OCI-LY3 (cell line): ENCODE measurements at regions not wholly inside any gene's neighbourhood (a gene's known extent, or its start where the extent isn't known, plus 50 kb on each side); places are given as distances from the start of the nearest gene placed in this dataset.

Experiments
- H2AFZ ChIP-seq: fragments of 200-600, 300-600 bp; shearing (Covaris generic); 2 replicates; pipeline ENCODE4 v1.6.0; 2014; ENCODE audit warnings: antibody characterized with exemption, low read depth, low read length
- H3K27ac ChIP-seq: fragments of 200-600, 300-600 bp; sonication (generic); 2 replicates; pipeline ENCODE4 v1.5.1; 2014; ENCODE audit warnings: mild to moderate bottlenecking, low read length, moderate library complexity, mixed read lengths
- H3K27me3 ChIP-seq: fragments of 200-600, 300-600 bp; sonication (generic); 2 replicates; pipeline ENCODE4 v1.6.1; 2014; ENCODE audit warnings: low read depth, low read length, mixed read lengths
- H3K36me3 ChIP-seq: fragments of 200-600, 300-600 bp; sonication (generic); replicated peaks from 2 replicates; pipeline ENCODE3; 2014; ENCODE audit warnings: low read depth, low read length, mixed read lengths
- H3K4me1 ChIP-seq: fragments of 300-600, 200-600 bp; sonication (generic); 2 replicates; pipeline ENCODE4 v1.6.1; 2014; ENCODE audit warnings: low read length, mixed read lengths
- H3K4me2 ChIP-seq: fragments of 200-600, 300-600 bp; sonication (generic); 2 replicates; pipeline ENCODE4 v1.6.1; 2014; ENCODE audit warnings: low read length, mixed read lengths
- H3K4me3 ChIP-seq: fragments of 300-600, 200-600 bp; sonication (generic); 2 replicates; pipeline ENCODE4 v1.5.1; 2014; ENCODE audit warnings: antibody characterized with exemption, mild to moderate bottlenecking, low read length, moderate library complexity
- H3K79me2 ChIP-seq: fragments of 300-600, 200-600 bp; shearing (Covaris generic); 2 replicates; pipeline ENCODE4 v1.6.1; 2014; ENCODE audit warnings: mild to moderate bottlenecking, low read length, mixed read lengths
- H3K9ac ChIP-seq: fragments of 300-600, 200-600 bp; shearing (Covaris generic); 2 replicates; pipeline ENCODE4 v1.6.0; 2014; ENCODE audit warnings: mild to moderate bottlenecking, low read length, moderate library complexity
- H3K9me3 ChIP-seq: fragments of 200-600, 300-600 bp; shearing (Covaris generic); 2 replicates; pipeline ENCODE4 v1.6.1; 2014; ENCODE audit warnings: low read length, mixed read lengths; ENCODE audit not compliant: insufficient read depth
- H4K20me1 ChIP-seq: fragments of 200-600, 300-600 bp; sonication (generic); 2 replicates; pipeline ENCODE4 v1.6.1; 2016; ENCODE audit warnings: low read length, mixed read lengths; ENCODE audit not compliant: insufficient read depth
- EZH2phosphoT487 ChIP-seq: fragments of 200-600 bp; shearing (Covaris generic); IDR thresholded peaks from 2 replicates; pipeline ENCODE4 v1.6.1; 2018; ENCODE audit warnings: antibody characterized with exemption, mixed run types, low read depth
- TF ChIP-seq, protein P1 (sequence below): fragments of 200-600, 300-600 bp; sonication (generic); IDR thresholded peaks from 2 replicates; pipeline ENCODE4 v1.5.1; 2014; ENCODE audit warnings: antibody characterized with exemption, low read length, low read depth

DNA sequence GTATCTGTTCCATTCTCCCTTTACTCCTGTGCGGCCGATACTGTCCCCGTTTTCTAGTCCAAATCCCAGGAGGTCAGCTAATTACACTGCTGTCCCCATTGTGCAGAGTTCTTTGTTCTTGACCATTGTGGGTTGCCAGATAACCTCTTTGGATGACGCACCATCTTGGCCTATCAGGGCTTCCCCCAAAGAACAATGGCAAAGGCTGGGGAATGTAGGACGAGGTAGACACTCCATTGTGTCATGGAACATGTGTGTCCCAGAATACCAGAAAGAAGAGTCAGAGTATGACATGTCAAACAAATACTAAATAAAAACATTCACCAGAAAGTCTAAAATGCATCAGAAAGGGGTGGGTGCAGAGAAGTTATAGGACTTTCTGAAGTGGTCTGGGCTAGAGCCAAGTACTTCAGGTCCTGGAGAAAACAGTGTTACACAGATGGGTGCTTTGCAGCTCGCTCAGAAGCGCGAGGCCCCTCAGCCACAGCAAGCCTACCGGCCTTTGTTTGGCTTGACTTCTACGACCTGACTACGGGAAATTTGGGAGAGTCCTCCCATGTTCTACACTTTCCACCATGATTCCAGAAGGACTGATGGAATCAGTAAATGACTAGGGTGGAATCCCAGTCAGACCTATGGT, 83.2 kb upstream of the SSBP2 start:
- H3K9ac ChIP-seq = no peak overlapping the region
- no peak overlapping the region for H2AFZ ChIP-seq
- H4K20me1 ChIP-seq = no peaks in the 10 kb centered on the region
- H3K4me3 ChIP-seq = no peak overlapping the region
- H3K27ac ChIP-seq = no peak overlapping the region
- TF ChIP-seq, protein P1, sequence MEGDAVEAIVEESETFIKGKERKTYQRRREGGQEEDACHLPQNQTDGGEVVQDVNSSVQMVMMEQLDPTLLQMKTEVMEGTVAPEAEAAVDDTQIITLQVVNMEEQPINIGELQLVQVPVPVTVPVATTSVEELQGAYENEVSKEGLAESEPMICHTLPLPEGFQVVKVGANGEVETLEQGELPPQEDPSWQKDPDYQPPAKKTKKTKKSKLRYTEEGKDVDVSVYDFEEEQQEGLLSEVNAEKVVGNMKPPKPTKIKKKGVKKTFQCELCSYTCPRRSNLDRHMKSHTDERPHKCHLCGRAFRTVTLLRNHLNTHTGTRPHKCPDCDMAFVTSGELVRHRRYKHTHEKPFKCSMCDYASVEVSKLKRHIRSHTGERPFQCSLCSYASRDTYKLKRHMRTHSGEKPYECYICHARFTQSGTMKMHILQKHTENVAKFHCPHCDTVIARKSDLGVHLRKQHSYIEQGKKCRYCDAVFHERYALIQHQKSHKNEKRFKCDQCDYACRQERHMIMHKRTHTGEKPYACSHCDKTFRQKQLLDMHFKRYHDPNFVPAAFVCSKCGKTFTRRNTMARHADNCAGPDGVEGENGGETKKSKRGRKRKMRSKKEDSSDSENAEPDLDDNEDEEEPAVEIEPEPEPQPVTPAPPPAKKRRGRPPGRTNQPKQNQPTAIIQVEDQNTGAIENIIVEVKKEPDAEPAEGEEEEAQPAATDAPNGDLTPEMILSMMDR = no peak
- no peak for TF ChIP-seq EZH2phosphoT487
- H3K4me2 ChIP-seq = no peak overlapping the region
- no peaks in the 10 kb centered on the region for H3K36me3 ChIP-seq
- H3K27me3 ChIP-seq = no peaks in the 10 kb centered on the region
- 0 out of 2 replicates have a peak, but pooled peaks cover 4% of the 10 kb centered on the region for H3K4me1 ChIP-seq
- H3K9me3 ChIP-seq = no peaks in the 10 kb centered on the region
- no peaks in the 10 kb centered on the region for H3K79me2 ChIP-seq

DNA sequence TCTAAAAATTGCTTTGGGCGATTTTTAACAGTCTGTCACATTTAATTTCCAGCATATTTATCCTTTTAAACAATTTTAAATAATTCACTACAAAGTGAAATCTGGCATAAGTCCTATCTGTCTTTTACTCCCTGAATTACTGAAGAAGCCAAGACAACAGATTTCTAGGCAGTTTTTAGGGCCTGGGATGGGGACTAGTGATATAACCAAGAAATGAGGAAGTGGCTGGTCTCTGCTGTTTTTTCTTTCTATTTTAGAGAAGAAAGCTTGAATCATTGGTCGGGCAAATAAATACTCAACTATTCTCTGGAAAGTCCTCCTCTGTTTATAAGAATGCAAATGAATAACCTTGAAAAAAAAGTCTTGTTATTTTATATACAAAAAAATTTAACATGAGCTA, 79.7 kb upstream of the SSBP2 start:
- Histone ChIP-seq H3K9me3 (no peaks in the 10 kb centered on the region), H3K4me2 (no peak overlapping the region; the same call in 1 of the 2 replicates), H3K27ac (no peak overlapping the region), H4K20me1 (no peaks in the 10 kb centered on the region), H3K4me3 (no peak overlapping the region), H2AFZ (no peak overlapping the region), H3K36me3 (no peaks in the 10 kb centered on the region), H3K4me1 (0 out of 2 replicates have a peak, but pooled peaks cover 4% of the 10 kb centered on the region), H3K9ac (no peak overlapping the region), H3K27me3 (no peaks in the 10 kb centered on the region), H3K79me2 (no peaks in the 10 kb centered on the region)
- TF ChIP-seq, protein P1 = no peak
- TF ChIP-seq EZH2phosphoT487 = no peak

DNA sequence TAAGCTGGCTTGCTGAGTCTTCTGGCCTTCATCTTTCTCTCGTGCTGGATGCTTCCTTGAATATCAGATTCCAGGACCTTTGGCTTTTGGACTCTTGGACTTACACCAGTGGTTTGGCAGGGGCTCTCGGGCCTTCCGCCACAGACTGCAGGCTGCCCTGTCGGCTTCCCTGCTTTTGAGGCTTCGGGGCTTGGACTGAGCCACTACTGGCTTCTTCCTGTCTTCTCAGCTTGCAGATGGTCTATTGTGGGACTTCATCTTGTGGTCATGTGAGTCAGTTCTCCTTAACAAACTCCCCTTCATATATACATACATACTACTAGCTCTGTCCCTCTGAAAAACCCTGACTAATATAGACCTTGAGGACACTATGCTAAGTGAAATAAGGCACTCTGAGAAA, 78.3 kb upstream of the SSBP2 start:
- Histone ChIP-seq H3K79me2 (no peaks in the 10 kb centered on the region), H3K4me3 (no peak overlapping the region), H3K27ac (no peak overlapping the region), H3K27me3 (no peaks in the 10 kb centered on the region), H3K4me2 (no peak overlapping the region), H3K36me3 (no peaks in the 10 kb centered on the region), H3K4me1 (0 out of 2 replicates have a peak, but pooled peaks cover 4% of the 10 kb centered on the region), H4K20me1 (no peaks in the 10 kb centered on the region), H3K9ac (no peak overlapping the region), H3K9me3 (no peaks in the 10 kb centered on the region), H2AFZ (no peak overlapping the region)
- TF ChIP-seq, protein P1 = no peak
- TF ChIP-seq EZH2phosphoT487 = no peak

DNA sequence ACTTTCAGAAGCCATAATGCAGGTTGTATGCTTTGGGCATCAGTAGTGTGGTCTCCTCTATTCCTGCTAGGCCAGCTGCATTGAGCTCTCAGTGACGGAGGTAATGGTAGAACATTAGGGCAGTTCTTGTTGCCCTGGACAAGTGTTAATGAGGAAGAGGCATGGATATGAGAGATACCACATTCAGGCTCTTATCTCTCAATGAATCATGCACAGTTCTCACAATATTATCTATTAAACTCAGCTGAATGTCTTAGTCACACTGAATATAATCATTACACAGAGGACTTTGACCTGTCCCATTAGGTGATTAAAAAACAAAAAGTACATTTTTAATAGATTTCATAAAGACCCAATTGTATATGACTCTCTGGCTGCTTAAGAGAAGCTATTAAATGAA, 76.6 kb upstream of the SSBP2 start:
- Histone ChIP-seq H3K36me3 (no peaks in the 10 kb centered on the region), H2AFZ (no peak overlapping the region), H3K9ac (no peak overlapping the region), H3K9me3 (no peaks in the 10 kb centered on the region), H3K4me1 (0 out of 2 replicates have a peak, but pooled peaks cover 4% of the 10 kb centered on the region), H3K79me2 (no peaks in the 10 kb centered on the region), H3K4me2 (no peak overlapping the region), H3K27me3 (no peaks in the 10 kb centered on the region), H4K20me1 (no peaks in the 10 kb centered on the region), H3K27ac (no peak overlapping the region), H3K4me3 (no peak overlapping the region)
- TF ChIP-seq EZH2phosphoT487 = no peak
- TF ChIP-seq, protein P1 = no peak
